ENCODE measurements at regions not wholly inside any gene's neighbourhood (a gene's known extent, or its start where the extent isn't known, plus 50 kb on each side); places are given as distances from the start of the nearest gene placed in this dataset.

DNA sequence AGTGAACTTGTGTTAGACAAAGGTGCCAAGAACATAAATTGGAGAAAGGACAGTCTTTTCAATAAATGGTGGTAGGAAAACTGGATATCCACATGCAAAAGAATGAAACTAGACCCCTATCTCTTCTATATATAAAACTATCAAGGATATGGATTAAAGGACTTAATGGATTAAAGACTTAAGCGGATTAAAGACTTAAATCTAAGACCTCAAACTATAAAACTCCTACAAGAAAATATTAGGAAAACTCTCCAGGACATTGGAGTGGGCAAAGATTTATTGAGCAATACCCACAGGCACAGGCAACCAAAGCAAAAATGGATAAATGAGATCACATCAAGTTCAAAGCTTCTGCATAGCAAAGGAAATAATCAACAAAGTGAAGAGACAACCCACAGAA, 242.9 kb upstream of the MEOX2 start:
- H2AFZ ChIP-seq (ENCODE audit: low read depth, low read length) = no peak overlapping the region
- H3K4me2 ChIP-seq (ENCODE audit: insufficient read depth, low read length) = no peak overlapping the region
- WGBS (ENCODE audit: insufficient coverage, low coverage, missing lambda C conversion rate) = 0% methylated on average over 1 of the region's 1 CpG
- H3K9me1 ChIP-seq (ENCODE audit: control insufficient read depth, insufficient read depth, low read length) = no peaks in the 10 kb centered on the region
- H3K4me3 ChIP-seq = no peak overlapping the region
- no peak for FAIRE-seq
- intact Hi-C loops (cut with micrococcal nuclease) (no loop called here), in situ Hi-C loops (cut with MboI) (no loop called here)
- ChIA-PET CTCF (ENCODE audit: low intra/inter-chr PET ratio) (no interaction called here), POLR2A (no interaction called here)
- DNase-seq (ENCODE audit: extremely low read depth in 1 of 4, low spot score in 3 of 4) = no peak
- no peak for ATAC-seq
- no peaks in the 10 kb centered on the region for H4K20me1 ChIP-seq (replicated peaks; ENCODE audit: control insufficient read depth, insufficient read depth, low read length)
- H3K27ac ChIP-seq (ENCODE audit: extremely low read depth, low read depth, low read length) = no peak overlapping the region
- H3K9ac ChIP-seq (ENCODE audit: insufficient read depth in 1 of 2, low read depth in 2 of 2, low read length in 2 of 2) = no peak overlapping the region
- BruUV-seq (replicated peaks) = no TSS peak
- no peaks in the 10 kb centered on the region for H3K9me3 ChIP-seq (replicated peaks; ENCODE audit: control insufficient read depth, insufficient read depth, low read depth, low read length)
- H3K79me2 ChIP-seq (ENCODE audit: control insufficient read depth, insufficient read depth, low read length) = no peaks in the 10 kb centered on the region
- no peaks in the 10 kb centered on the region for H3K36me3 ChIP-seq (ENCODE audit: control insufficient read depth, insufficient read depth, low read length)
- H3K27me3 ChIP-seq (ENCODE audit: control insufficient read depth in 2 of 2, insufficient read depth in 2 of 2, low read length in 2 of 2) = no peaks in the 10 kb centered on the region
- H3K4me1 ChIP-seq (replicated peaks in 1 of 2; ENCODE audit: control insufficient read depth in 2 of 2, insufficient read depth in 2 of 2, low read length in 2 of 2) = no peaks in the 10 kb centered on the region
- TF ChIP-seq COPS2 (conservative IDR thresholded peaks at IDR 0.05) = no peak
- TF ChIP-seq, protein P1, sequence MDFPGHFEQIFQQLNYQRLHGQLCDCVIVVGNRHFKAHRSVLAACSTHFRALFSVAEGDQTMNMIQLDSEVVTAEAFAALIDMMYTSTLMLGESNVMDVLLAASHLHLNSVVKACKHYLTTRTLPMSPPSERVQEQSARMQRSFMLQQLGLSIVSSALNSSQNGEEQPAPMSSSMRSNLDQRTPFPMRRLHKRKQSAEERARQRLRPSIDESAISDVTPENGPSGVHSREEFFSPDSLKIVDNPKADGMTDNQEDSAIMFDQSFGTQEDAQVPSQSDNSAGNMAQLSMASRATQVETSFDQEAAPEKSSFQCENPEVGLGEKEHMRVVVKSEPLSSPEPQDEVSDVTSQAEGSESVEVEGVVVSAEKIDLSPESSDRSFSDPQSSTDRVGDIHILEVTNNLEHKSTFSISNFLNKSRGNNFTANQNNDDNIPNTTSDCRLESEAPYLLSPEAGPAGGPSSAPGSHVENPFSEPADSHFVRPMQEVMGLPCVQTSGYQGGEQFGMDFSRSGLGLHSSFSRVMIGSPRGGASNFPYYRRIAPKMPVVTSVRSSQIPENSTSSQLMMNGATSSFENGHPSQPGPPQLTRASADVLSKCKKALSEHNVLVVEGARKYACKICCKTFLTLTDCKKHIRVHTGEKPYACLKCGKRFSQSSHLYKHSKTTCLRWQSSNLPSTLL (IDR thresholded peaks at IDR 0.05) = no peak
- no peak for TF ChIP-seq EP400 (IDR thresholded peaks at IDR 0.05)
- TF ChIP-seq MCM5 (IDR thresholded peaks at IDR 0.05; ENCODE audit: low read depth) = no peak
- TF ChIP-seq POLR2AphosphoS2 (IDR thresholded peaks at IDR 0.05; ENCODE audit: low read length) = no peak
- TF ChIP-seq GATAD2B (IDR thresholded peaks at IDR 0.05; ENCODE audit: borderline replicate concordance) = no peak
- TF ChIP-seq, protein P2, sequence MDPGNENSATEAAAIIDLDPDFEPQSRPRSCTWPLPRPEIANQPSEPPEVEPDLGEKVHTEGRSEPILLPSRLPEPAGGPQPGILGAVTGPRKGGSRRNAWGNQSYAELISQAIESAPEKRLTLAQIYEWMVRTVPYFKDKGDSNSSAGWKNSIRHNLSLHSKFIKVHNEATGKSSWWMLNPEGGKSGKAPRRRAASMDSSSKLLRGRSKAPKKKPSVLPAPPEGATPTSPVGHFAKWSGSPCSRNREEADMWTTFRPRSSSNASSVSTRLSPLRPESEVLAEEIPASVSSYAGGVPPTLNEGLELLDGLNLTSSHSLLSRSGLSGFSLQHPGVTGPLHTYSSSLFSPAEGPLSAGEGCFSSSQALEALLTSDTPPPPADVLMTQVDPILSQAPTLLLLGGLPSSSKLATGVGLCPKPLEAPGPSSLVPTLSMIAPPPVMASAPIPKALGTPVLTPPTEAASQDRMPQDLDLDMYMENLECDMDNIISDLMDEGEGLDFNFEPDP (CRISPR knock-in tag; IDR thresholded peaks at IDR 0.05) = no peak
- TF ChIP-seq, protein P3, sequence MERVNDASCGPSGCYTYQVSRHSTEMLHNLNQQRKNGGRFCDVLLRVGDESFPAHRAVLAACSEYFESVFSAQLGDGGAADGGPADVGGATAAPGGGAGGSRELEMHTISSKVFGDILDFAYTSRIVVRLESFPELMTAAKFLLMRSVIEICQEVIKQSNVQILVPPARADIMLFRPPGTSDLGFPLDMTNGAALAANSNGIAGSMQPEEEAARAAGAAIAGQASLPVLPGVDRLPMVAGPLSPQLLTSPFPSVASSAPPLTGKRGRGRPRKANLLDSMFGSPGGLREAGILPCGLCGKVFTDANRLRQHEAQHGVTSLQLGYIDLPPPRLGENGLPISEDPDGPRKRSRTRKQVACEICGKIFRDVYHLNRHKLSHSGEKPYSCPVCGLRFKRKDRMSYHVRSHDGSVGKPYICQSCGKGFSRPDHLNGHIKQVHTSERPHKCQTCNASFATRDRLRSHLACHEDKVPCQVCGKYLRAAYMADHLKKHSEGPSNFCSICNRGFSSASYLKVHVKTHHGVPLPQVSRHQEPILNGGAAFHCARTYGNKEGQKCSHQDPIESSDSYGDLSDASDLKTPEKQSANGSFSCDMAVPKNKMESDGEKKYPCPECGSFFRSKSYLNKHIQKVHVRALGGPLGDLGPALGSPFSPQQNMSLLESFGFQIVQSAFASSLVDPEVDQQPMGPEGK (CRISPR knock-in tag; IDR thresholded peaks at IDR 0.05; ENCODE audit: borderline replicate concordance) = no peak
- TF ChIP-seq CAMTA2 (CRISPR knock-in tag; conservative IDR thresholded peaks at IDR 0.05) = no peak
- no peak for TF ChIP-seq HNRNPUL1 (IDR thresholded peaks at IDR 0.05; ENCODE audit: low read length)
- no peak for TF ChIP-seq ZNF311 (CRISPR knock-in tag; IDR thresholded peaks at IDR 0.05)
- no peak for TF ChIP-seq HMGN3 (IDR thresholded peaks at IDR 0.05; ENCODE audit: borderline replicate concordance, extremely low read depth, insufficient read length, low read depth, low read length)
- no peak for TF ChIP-seq ATF1 (CRISPR knock-in tag; IDR thresholded peaks at IDR 0.05)
- no peak for TF ChIP-seq ATF1 (tag; IDR thresholded peaks at IDR 0.05)
